Left lung (tissue), 4 donors: ENCODE measurements at regions not wholly inside any gene's neighbourhood (a gene's known extent, or its start where the extent isn't known, plus 50 kb on each side); places are given as distances from the start of the nearest gene placed in this dataset.

Experiments used
- ATAC-seq: fragments of 200-7000 bp; cut with Tn5 transposase; one replicate; pipeline ENCODE4 v1.9.1; 2020; ENCODE audit warnings: moderate library complexity
- DNase-seq, 4 donors: peaks; one replicate each; pipeline ENCODE4 v3.0.0-alpha.2; 2013 to 2020
- H3K27ac ChIP-seq, 2 donors: fragments of 200-600 bp; sonication (generic) in 1 of 2; one replicate each; pipeline versions ENCODE4 v1.5.0 to v1.8.0; 2020 to 2021
- H3K27me3 ChIP-seq, 2 donors: fragments of 200-600 bp; sonication (generic) in 1 of 2; one replicate each; pipeline versions ENCODE4 v1.5.0 to v1.8.0; 2020 to 2021
- H3K36me3 ChIP-seq, 2 donors: fragments of 200-600 bp; sonication (generic) in 1 of 2; one replicate each; pipeline versions ENCODE4 v1.5.0 to v1.8.0; 2020 to 2021
- H3K4me1 ChIP-seq, 2 donors: fragments of 200-600 bp; one replicate each; pipeline ENCODE4 v1.8.0; 2021
- H3K4me3 ChIP-seq, 2 donors: fragments of 200-600 bp; sonication (generic) in 1 of 2; one replicate each; pipeline versions ENCODE4 v1.5.0 to v1.8.0; 2020 to 2021; ENCODE audit warnings: mild to moderate bottlenecking in 1 of 2
- H3K9me3 ChIP-seq, 2 donors: fragments of 200-600 bp; sonication (generic) in 1 of 2; one replicate each; pipeline versions ENCODE4 v1.5.0 to v1.8.0; 2020 to 2021
- CTCF ChIP-seq, 2 donors: fragments of 200-600 bp; sonication (generic) in 1 of 2; IDR thresholded peaks; one replicate each; pipeline versions ENCODE4 v1.5.0 to v1.8.0; 2021; ENCODE audit warnings: antibody characterized with exemption in 2 of 2
- intact Hi-C, 2 donors: fragments of 100-400 bp; cut with DNase I; formaldehyde crosslinking; loops; one replicate each; pipeline versions ENCODE4 v1.11.2 to v1.14.2; 2022
- donor health status: DM: no; HTN: yes; CAD: no.
- donor health status: DM: no; HTN: no; CAD: no.

- H3K36me3 ChIP-seq = no peaks in the 10 kb centered on the region
- no peak for TF ChIP-seq CTCF (IDR thresholded peaks at IDR 0.05)
- no peak overlapping the region for H3K27ac ChIP-seq
- no peaks in the 10 kb centered on the region for H3K9me3 ChIP-seq
- no peak overlapping the region for H3K4me3 ChIP-seq
- peaks cover 0 to 4% of the 10 kb centered on the region in 2 donors for H3K4me1 ChIP-seq
- ATAC-seq (no peak), DNase-seq (no peak)
- no peaks in the 10 kb centered on the region for H3K27me3 ChIP-seq
- intact Hi-C loops = no loop called here
Observed at GRCh38 chr2:111685342-111685741, 198.7 kb downstream of the ANAPC1 start.

- H3K36me3 ChIP-seq = no peaks in the 10 kb centered on the region
- no peak overlapping the region for H3K4me3 ChIP-seq
- peaks cover 0 to 4% of the 10 kb centered on the region in 2 donors for H3K4me1 ChIP-seq
- intact Hi-C loops = no loop called here
- H3K27ac ChIP-seq = no peak overlapping the region
- ATAC-seq = no peak
- DNase-seq = no peak
- no peaks in the 10 kb centered on the region for H3K27me3 ChIP-seq
- no peak for TF ChIP-seq CTCF (IDR thresholded peaks at IDR 0.05)
- H3K9me3 ChIP-seq = no peaks in the 10 kb centered on the region
Observed at GRCh38 chr2:111686994-111687393, 197.0 kb downstream of the ANAPC1 start.

DNA sequence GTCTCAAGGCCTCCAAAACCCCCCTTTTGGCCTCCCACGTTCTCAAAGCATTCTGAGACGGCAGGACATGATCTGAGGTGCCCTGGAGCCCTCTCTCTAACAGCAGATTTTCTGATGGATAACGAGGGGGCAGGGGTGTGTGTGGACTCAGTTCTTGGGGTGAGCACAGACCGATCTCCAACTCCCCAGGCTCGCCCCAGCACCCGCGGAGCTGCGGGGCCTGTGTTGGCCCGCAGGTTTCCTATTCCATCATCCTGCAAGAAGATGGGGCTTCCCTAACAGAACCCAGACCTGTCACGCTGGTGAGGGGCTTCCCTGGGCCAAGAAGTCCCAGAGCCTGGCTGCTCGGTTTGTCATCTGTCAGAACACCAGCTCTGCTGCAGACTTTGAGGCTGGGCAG is 196.1 kb downstream of the ANAPC1 start:
- Histone ChIP-seq H3K36me3 (no peaks in the 10 kb centered on the region), H3K9me3 (no peaks in the 10 kb centered on the region), H3K4me1 (peaks cover 0 to 4% of the 10 kb centered on the region in 2 donors), H3K27ac (no peak overlapping the region), H3K4me3 (no peak overlapping the region), H3K27me3 (no peaks in the 10 kb centered on the region)
- ATAC-seq = no peak
- no peak for TF ChIP-seq CTCF (IDR thresholded peaks at IDR 0.05)
- intact Hi-C loops = no loop called here
- no peak for DNase-seq

GRCh38 chr2:111688482-111688881 is 195.5 kb downstream of the ANAPC1 start:
- no peak for TF ChIP-seq CTCF (IDR thresholded peaks at IDR 0.05)
- peak in 1 of 4 donors; percentile 68 for DNase-seq

DNA sequence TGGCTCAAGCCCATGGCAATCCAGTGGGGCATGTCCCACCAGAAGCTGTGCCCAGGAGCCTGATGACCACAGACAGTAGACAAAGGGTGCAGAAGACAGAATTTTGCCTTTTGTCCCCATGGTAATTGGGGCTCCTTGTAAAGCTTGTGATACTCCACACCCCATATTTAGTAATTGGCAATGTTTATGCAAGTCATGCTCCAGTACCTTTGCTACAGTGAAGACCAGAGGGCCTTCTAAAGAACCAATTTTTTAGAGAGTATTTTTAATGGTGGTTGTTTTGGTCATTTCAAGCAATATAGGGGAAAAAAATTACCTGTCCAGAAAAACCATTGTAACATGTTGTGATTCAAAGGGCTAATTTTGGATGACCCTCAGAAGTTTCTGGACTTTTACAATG is 194.8 kb downstream of the ANAPC1 start:
- ATAC-seq (no peak), DNase-seq (no peak)
- H3K27ac ChIP-seq = no peak overlapping the region
- H3K4me1 ChIP-seq = peaks cover 0 to 4% of the 10 kb centered on the region in 2 donors
- TF ChIP-seq CTCF (IDR thresholded peaks at IDR 0.05) = no peak
- H3K9me3 ChIP-seq = no peaks in the 10 kb centered on the region
- H3K27me3 ChIP-seq = no peaks in the 10 kb centered on the region
- intact Hi-C loops = no loop called here
- no peaks in the 10 kb centered on the region for H3K36me3 ChIP-seq
- H3K4me3 ChIP-seq = no peak overlapping the region

More at GRCh38 chr2:111688482-111688881, 195.5 kb downstream of the ANAPC1 start:
- Histone ChIP-seq H3K4me3 (no peak overlapping the region), H3K27ac (no peak overlapping the region), H3K9me3 (no peaks in the 10 kb centered on the region), H3K27me3 (no peaks in the 10 kb centered on the region), H3K4me1 (peaks cover 0 to 4% of the 10 kb centered on the region in 2 donors), H3K36me3 (no peaks in the 10 kb centered on the region)
- no peak for ATAC-seq
- intact Hi-C loops = no loop called here
